IPS-NIHi11 (cell line): ENCODE measurements at regions not wholly inside any gene's neighbourhood (a gene's known extent, or its start where the extent isn't known, plus 50 kb on each side); places are given as distances from the start of the nearest gene placed in this dataset.

ENCODE experiments used
- DNase-seq: peaks from one replicate; pipeline ENCODE4 v3.0.0; 2012; ENCODE audit warnings: mixed read lengths, low spot score

GRCh38 chr2:64769392-64770044 is 115.8 kb upstream of the SERTAD2 start:
- DNase-seq = no peak

GRCh38 chr2:64770137-64770780 is 116.5 kb upstream of the SERTAD2 start:
- no peak for DNase-seq

GRCh38 chr2:64770781-64771334 is 117.1 kb upstream of the SERTAD2 start:
- no peak for DNase-seq

GRCh38 chr2:64771737-64772136 is 118.0 kb upstream of the SERTAD2 start:
- DNase-seq = no peak

- DNase-seq = no peak
Observed at GRCh38 chr2:64773461-64774118, 119.9 kb upstream of the SERTAD2 start.

- no peak for DNase-seq
Observed at GRCh38 chr2:64777841-64778240, 124.1 kb upstream of the SERTAD2 start.

- no peak for DNase-seq
Observed at GRCh38 chr2:64779117-64779690, 125.5 kb upstream of the SERTAD2 start.

- DNase-seq = no peak
Observed at GRCh38 chr2:64780041-64780440, 126.3 kb upstream of the SERTAD2 start.

- no peak for DNase-seq
Observed at GRCh38 chr2:64781711-64782390, 128.1 kb upstream of the SERTAD2 start.

- DNase-seq = no peak
Observed at GRCh38 chr2:64784168-64785061, 130.7 kb upstream of the SERTAD2 start.

GRCh38 chr2:64785245-64785644 is 131.5 kb upstream of the SERTAD2 start:
- DNase-seq = no peak

GRCh38 chr2:64786343-64787018 is 132.8 kb upstream of the SERTAD2 start:
- no peak for DNase-seq

- no peak for DNase-seq
Observed at GRCh38 chr2:64787019-64787365, 133.3 kb upstream of the SERTAD2 start.

- no peak for DNase-seq
Observed at GRCh38 chr2:64787698-64788097, 134.0 kb upstream of the SERTAD2 start.

GRCh38 chr2:64789466-64790320 is 136.0 kb upstream of the SERTAD2 start:
- DNase-seq = no peak

GRCh38 chr2:64792300-64792699 is 138.6 kb upstream of the SERTAD2 start:
- no peak for DNase-seq

GRCh38 chr2:64792995-64793639 is 139.4 kb upstream of the SERTAD2 start:
- DNase-seq = no peak

GRCh38 chr2:64793701-64794100 is 140.0 kb upstream of the SERTAD2 start:
- DNase-seq = no peak

GRCh38 chr2:64794426-64794995 is 140.8 kb upstream of the SERTAD2 start:
- DNase-seq = no peak
